Fibroblast of mammary gland (primary cell): ENCODE measurements at regions not wholly inside any gene's neighbourhood (a gene's known extent, or its start where the extent isn't known, plus 50 kb on each side); places are given as distances from the start of the nearest gene placed in this dataset.

Experiments used
- DNase-seq: peaks from one replicate; pipeline ENCODE4 v3.0.0-alpha.2; 2010; ENCODE audit warnings: low read depth
- H3K4me3 ChIP-seq: 2 replicates; pipeline ENCODE4 v1.5.1; 2011; ENCODE audit warnings: low read depth, mild to moderate bottlenecking, low read length, moderate library complexity; ENCODE audit not compliant: control insufficient read depth
- TF ChIP-seq, protein P1 (sequence below): conservative IDR thresholded peaks from 2 replicates; pipeline ENCODE4 v1.5.1; 2011; ENCODE audit warnings: low read depth, low read length, inconsistent platforms; ENCODE audit not compliant: control insufficient read depth, insufficient read depth

DNA sequence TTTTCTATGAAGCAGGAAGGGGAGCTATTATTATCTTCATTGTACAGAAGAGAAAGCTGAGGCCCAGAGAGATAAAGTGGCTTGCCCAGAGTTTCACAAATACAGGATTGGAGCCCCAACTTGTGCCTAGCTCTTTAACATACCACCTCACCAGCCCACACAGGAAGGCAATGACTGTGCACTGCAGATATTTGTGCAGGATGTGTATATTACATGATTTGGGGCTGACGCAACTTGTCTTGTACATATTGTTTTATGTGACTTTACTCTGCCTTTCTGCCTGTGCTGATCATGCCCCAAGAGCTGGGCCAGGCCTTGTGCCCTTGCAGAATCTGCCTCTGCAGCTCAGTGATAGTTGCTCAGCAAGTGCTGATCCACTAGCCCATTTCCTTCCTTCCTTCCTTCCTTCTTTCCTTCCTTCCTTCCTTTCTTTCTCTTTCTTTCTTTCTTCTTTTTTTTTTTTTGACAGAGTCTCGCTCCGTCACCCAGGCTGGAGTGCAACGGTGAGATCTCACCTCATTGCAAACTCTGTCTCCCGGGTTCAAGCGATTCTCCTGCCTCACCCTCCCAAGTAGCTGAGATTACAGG lies 106.6 kb upstream of the TBCA start:
- TF ChIP-seq, protein P1, sequence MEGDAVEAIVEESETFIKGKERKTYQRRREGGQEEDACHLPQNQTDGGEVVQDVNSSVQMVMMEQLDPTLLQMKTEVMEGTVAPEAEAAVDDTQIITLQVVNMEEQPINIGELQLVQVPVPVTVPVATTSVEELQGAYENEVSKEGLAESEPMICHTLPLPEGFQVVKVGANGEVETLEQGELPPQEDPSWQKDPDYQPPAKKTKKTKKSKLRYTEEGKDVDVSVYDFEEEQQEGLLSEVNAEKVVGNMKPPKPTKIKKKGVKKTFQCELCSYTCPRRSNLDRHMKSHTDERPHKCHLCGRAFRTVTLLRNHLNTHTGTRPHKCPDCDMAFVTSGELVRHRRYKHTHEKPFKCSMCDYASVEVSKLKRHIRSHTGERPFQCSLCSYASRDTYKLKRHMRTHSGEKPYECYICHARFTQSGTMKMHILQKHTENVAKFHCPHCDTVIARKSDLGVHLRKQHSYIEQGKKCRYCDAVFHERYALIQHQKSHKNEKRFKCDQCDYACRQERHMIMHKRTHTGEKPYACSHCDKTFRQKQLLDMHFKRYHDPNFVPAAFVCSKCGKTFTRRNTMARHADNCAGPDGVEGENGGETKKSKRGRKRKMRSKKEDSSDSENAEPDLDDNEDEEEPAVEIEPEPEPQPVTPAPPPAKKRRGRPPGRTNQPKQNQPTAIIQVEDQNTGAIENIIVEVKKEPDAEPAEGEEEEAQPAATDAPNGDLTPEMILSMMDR: no peak
- peak; percentile 83 for DNase-seq
- H3K4me3 ChIP-seq: no peak overlapping the region

DNA sequence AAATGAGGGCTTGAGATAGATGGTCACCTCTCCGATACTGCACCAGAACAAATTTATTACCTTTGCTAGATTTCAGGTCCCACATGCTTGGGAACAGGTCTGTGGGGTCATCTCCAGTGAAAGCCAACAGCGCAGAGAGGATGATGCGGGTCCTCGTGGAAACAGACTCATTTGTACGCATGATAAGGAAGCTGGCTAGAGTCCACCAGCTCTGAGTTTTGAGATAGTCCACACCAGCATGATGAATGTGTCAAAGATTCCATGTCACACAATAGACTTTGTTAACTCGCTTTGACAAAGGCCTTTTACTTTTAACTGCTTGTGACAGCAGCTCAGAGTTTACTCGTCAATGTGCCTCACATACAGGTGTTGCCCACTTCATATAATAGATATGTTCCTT lies 105.4 kb upstream of the TBCA start:
- no peak overlapping the region for H3K4me3 ChIP-seq
- TF ChIP-seq, protein P1: no peak
- no peak for DNase-seq

DNA sequence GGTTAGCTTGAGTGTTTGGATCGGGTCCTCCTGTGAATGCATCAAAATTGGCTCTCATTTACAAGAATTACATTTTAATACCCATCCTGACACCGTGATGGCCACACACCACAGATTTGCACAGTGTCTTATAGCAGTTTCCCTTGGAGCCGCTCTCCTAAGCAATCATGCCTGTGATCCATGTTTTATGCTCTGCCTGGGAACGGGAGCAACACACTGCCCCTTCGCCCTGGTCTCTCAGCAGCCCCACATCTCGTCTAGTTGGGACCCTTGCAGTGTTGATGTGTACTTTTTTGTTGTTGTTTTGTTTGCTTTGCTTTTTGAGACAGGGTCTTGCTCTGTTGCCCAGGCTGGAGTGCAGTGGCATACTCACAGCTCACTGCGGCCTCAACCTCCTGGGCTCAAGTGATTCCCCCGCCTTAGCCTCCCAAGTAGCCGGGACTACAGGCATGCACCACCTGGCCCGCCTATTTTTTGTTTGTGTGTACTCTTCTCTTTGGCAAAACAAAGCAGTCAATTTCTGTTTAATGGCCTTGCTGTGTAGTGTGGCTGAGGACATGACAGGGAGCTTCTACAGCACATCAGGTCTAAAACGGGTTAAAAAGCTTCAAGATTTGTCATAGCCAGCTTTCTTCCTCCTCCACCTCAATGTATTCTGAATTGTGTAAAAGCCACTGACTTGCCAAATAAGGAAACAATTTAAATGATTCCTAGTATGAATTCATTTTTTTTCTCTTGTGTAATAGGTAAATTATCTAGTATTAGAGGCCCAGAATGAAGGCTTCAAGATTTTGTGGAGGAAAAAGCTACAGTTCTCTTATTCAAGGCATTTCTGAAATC lies 101.6 kb upstream of the TBCA start:
- no peak for DNase-seq
- TF ChIP-seq, protein P1: no peak
- no peak overlapping the region for H3K4me3 ChIP-seq

DNA sequence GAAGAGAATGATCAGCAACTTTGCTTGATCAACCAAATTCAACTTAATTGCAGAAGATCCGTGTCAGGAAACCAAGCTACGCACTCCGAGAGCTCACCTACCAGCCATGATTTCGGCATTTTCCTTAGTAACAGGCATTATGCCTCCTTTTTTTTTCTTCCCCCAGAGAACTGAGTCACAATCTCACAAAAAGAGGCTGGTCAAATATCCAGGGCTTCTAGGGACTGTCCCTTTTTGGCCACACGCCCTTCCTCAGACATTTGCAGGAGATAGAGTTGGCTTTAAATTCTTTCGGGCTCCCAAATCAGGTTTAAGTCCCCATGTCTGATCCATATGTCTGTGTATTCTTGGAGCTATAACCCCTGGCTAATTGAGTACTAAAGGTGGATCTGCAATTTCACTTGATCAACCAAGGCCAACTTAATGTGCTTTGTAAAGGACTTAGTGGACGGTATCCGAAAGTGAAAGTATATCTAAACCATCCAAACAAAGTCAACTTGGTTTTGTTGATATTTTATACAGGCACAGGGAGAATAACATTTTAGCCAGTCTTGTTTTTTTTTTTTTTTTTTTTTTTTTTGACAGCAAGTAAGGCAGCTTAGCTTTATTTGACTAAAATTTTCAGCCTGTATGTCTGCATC lies 100.8 kb upstream of the TBCA start:
- TF ChIP-seq, protein P1: no peak
- no peak for DNase-seq
- no peak overlapping the region for H3K4me3 ChIP-seq

DNA sequence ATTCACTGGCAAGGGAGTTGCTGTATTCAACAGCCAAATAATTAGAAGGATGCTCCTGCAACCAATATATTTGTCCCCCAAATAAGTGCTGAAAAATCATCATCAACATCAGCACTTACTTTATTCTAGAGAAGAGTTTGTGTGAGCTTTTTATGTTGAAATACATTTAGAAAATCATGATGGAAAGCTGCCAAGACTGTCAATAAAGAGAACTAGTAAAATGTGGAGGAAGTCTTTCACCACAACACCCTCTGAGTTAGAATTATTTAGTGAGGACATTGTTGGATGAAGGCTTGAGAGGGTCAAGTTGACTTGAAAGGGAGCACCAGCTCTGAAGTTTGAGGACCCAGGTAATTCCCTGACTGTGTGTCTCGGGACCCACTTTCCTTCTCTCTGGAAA lies 100.2 kb upstream of the TBCA start:
- no peak for DNase-seq
- H3K4me3 ChIP-seq: no peak overlapping the region
- TF ChIP-seq, protein P1: no peak

DNA sequence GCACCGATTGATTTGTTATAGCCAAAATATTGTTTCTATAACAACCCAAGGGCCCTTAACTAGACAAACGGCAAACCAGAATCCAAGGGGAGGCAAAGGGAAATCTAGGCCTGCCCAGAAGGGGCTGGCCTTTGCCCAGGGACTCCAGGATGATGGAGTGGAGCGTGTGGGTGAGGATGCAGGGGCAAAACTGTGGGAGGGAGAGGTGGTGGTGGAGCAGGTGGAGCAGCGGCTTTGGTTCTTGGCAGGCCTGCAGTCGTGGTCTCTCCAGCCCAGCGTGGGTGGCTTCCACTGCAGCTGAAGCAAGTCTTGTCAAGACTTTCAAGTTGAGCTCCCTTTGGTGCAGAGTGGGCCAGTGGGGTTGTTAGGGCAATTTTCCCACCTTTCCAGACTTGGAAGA lies 98.6 kb upstream of the TBCA start:
- DNase-seq: no peak
- TF ChIP-seq, protein P1: no peak
- no peak overlapping the region for H3K4me3 ChIP-seq
